Psoas muscle (tissue), 7 donors: ENCODE measurements at regions not wholly inside any gene's neighbourhood (a gene's known extent, or its start where the extent isn't known, plus 50 kb on each side); places are given as distances from the start of the nearest gene placed in this dataset.

Source experiments
- ATAC-seq, 4 donors: fragments of 200-7000 bp; cut with Tn5 transposase; one replicate each; pipeline ENCODE4 v1.9.1; 2020; ENCODE audit warnings: moderate library complexity in 3 of 4, mild to moderate bottlenecking in 2 of 4
- DNase-seq, 2 donors: peaks; one replicate each; pipeline ENCODE4 v3.0.0-alpha.2; 2020
- H3K27ac ChIP-seq: fragments of 200-600 bp; one replicate; pipeline ENCODE4 v1.8.0; 2022
- H3K27me3 ChIP-seq, 3 donors: fragments of 200-600 bp in 1 of 3; one replicate each; pipeline versions ENCODE4 v1.6.1 to v1.8.0; 2013 to 2022; ENCODE audit warnings: low read length in 2 of 3, mild to moderate bottlenecking in 2 of 3, moderate library complexity in 1 of 3; ENCODE audit not compliant: insufficient read depth in 3 of 3
- H3K36me3 ChIP-seq, 2 donors: fragments of 200-600 bp in 1 of 2; one replicate each; pipeline versions ENCODE4 v1.6.1 to v1.8.0; 2013 to 2022; ENCODE audit warnings: low read depth in 1 of 2, mild to moderate bottlenecking in 1 of 2, moderate library complexity in 1 of 2; ENCODE audit not compliant: insufficient read depth in 1 of 2
- H3K4me1 ChIP-seq: fragments of 200-600 bp; one replicate; pipeline ENCODE4 v1.8.0; 2022
- H3K4me3 ChIP-seq: fragments of 200-600 bp; one replicate; pipeline ENCODE4 v1.8.0; 2022; ENCODE audit warnings: mild to moderate bottlenecking
- H3K9me3 ChIP-seq: fragments of 200-600 bp; one replicate; pipeline ENCODE4 v1.8.0; 2022
- CTCF ChIP-seq: fragments of 200-600 bp; IDR thresholded peaks from one replicate; pipeline ENCODE4 v1.8.0; 2022; ENCODE audit warnings: antibody characterized with exemption
- whole genome bisulfite sequencing, 3 donors: extraction: QIAGEN DNeasy Blood & Tissue Kit; methylation state at CpG; one replicate each; pipeline versions ENCODE4 v1.1.6 to v1.1.7; 2013; 5-methylcytosine and 5-hydroxymethylcytosine counted together
- intact Hi-C, 2 donors: fragments of 100-400 bp; cut with DNase I; formaldehyde crosslinking; loops; one replicate each; pipeline versions ENCODE4 v1.11.0 to v1.14.2; 2022
- donor health status: healthy with polysubstance abuse.
- donor health status: DM: no; HTN: no; CAD: no; lungs with moderate emphysema.
- donor health status: Bipolar disorder and iron deficiency.
- donor health status: healthy.
- donor health status: DM: yes; HTN: yes; CAD: no.
- donor health status: DM: no; HTN: no; CAD: no.
- donor health status: DM: yes; HTN: yes; CAD: no.

DNA sequence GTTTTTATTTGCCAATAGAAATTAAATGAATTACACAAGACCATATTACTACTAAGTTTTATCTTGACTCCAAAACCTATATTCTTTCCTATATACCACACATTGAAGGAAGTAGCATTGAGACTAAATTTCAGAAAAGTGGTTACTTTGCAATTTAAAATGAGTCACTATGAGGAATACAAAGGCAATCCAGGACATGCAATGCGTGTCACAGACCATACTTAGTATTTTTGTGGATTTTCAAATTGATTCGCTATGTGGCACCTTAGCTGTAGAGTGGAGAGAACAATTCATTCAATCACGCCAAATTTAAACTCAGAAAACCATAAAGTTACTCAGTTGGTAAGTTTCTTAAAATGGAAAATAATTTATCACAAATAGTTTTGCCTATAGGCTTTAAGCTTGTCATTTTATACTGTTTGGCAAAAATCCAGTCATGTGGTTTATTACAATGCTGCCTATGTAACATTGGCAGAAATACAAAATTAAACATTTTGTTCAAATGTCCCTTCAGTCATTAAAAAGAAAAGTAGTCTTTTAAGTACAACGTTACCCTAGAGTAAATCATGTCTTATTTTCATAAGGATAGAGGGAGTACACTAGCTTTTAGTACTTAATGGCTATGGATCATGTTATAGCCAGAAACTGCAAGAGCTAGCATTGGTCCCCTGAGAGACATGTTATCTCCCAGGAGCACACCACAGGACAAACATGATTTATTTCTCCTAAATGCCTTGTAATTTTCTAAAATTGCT is 222.8 kb upstream of the CDH7 start:
- Histone ChIP-seq H3K27me3 (no peaks in the 10 kb centered on the region), H3K4me1 (no peaks in the 10 kb centered on the region), H3K9me3 (peaks cover 5% of the 10 kb centered on the region), H3K27ac (no peak overlapping the region), H3K36me3 (no peaks in the 10 kb centered on the region), H3K4me3 (no peak overlapping the region)
- no peak for ATAC-seq
- 52 to 62% (median 58%) methylated on average over 4 of the region's 4 CpGs for WGBS, 3 donors
- intact Hi-C loops, result loop anchor here in 1 of 2 donors (2.0 kb wide), 1 partner anchor 39 kb away; no protein-coding TSS in a partner anchor
- DNase-seq, result no peak
- no peak for TF ChIP-seq CTCF

DNA sequence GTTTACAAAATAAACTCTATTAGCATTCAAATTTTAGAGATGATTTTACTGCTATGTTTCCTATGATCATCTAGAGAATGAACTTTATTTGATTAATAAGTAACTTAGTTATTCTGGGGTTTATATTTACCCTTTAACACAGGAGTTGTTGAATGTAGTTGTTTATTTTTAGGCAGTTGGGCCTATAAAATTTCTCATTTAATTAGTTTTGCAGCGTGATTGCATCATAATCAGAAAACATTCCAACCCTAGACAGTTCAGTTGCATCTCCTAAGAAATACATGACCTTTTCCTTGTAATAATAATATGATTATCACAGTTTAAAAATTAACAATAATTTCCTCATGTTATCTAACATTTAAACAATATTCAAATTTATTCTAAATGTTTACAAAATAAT is 224.7 kb upstream of the CDH7 start:
- Histone ChIP-seq H3K27ac (no peak overlapping the region), H3K27me3 (no peaks in the 10 kb centered on the region), H3K36me3 (no peaks in the 10 kb centered on the region), H3K4me3 (no peak overlapping the region), H3K9me3 (peaks cover 5% of the 10 kb centered on the region), H3K4me1 (no peaks in the 10 kb centered on the region)
- 64 to 76% (median 67%) methylated on average over 1 of the region's 1 CpG for WGBS, 3 donors
- DNase-seq (no peak), ATAC-seq (no peak)
- intact Hi-C loops, result no loop called here
- no peak for TF ChIP-seq CTCF

DNA sequence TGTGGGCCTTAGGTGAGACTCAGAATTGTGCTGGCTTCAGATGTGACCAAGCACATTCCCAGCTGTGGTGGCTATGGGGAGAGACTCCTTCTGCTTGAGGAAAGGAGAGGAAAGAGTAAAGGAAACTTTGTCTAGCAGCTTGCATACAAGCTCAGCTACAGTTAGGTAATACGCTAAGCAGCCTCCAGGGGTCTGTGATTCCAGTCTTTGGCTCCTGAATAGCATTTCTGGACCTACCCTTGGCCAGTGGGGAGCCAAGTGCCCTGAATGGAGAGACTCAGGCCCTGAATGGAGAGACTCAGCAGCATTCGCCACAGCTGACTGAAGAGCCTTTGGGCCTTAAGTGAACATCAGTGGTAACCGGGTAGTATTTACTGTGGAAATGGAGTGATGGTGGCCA is 227.4 kb upstream of the CDH7 start:
- DNase-seq, result no peak
- Histone ChIP-seq H3K27ac (no peak overlapping the region), H3K9me3 (peaks cover 5% of the 10 kb centered on the region), H3K4me3 (no peak overlapping the region), H3K4me1 (no peaks in the 10 kb centered on the region), H3K36me3 (no peaks in the 10 kb centered on the region), H3K27me3 (no peaks in the 10 kb centered on the region)
- intact Hi-C loops, result no loop called here
- WGBS, 3 donors, result 93 to 98% (median 97%) methylated on average over 3 of the region's 3 CpGs
- TF ChIP-seq CTCF, result no peak
- ATAC-seq, result no peak

DNA sequence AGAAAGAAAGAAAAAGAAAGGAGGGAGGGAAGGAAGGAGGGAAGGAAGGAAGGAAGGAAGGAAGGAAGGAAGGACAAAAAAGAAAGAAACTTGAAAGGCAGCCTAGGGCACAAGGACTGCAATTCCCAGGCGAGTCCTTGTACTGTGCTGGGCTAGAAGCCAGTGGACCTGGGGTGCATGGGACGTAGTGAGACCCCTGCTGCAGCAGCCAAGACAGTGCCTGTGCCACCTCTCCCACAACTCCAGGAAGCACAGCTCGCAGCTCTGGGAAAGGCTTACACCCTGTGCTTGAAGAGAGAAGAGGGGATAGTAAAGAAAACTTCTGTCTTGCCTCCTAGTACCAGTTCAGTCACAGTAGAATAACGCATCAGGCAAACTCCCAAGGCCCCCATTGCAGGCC is 227.9 kb upstream of the CDH7 start:
- WGBS, 3 donors, result 77 to 79% (median 79%) methylated on average over 4 of the region's 4 CpGs
- H3K27ac ChIP-seq, result no peak overlapping the region
- H3K4me3 ChIP-seq, result no peak overlapping the region
- H3K36me3 ChIP-seq, result no peaks in the 10 kb centered on the region
- DNase-seq (no peak), ATAC-seq (no peak)
- H3K27me3 ChIP-seq, result no peaks in the 10 kb centered on the region
- H3K4me1 ChIP-seq, result no peaks in the 10 kb centered on the region
- H3K9me3 ChIP-seq, result peaks cover 5% of the 10 kb centered on the region
- intact Hi-C loops, result no loop called here
- no peak for TF ChIP-seq CTCF

- Histone ChIP-seq H3K27ac (no peak overlapping the region), H3K9me3 (no peaks in the 10 kb centered on the region), H3K27me3 (no peaks in the 10 kb centered on the region), H3K4me3 (no peak overlapping the region), H3K4me1 (no peaks in the 10 kb centered on the region), H3K36me3 (no peaks in the 10 kb centered on the region)
- 84 to 87% (median 86%) methylated on average over 5 of the region's 5 CpGs for WGBS, 3 donors
- DNase-seq, result no peak
- intact Hi-C loops, result no loop called here
- ATAC-seq, result no peak
- TF ChIP-seq CTCF, result no peak
Observed at GRCh38 chr18:65516209-65516608, 234.6 kb upstream of the CDH7 start.
